ENCODE measurements at regions not wholly inside any gene's neighbourhood (a gene's known extent, or its start where the extent isn't known, plus 50 kb on each side); places are given as distances from the start of the nearest gene placed in this dataset.
"Not testable (repeated sequence)": the region's sequence is repeated elsewhere in the genome, so short reads cannot be mapped to it uniquely, and the experiment has no call there.

- no peak for ATAC-seq (ENCODE audit: low FRiP score)
- no peak for TF ChIP-seq CTCF (IDR thresholded peaks at IDR 0.05)
- DNase-seq (ENCODE audit: low spot score), result no peak
These were observed 55.2 kb upstream of the GBE1 start for GRCh38 chr3:81816473-81817250.

DNA sequence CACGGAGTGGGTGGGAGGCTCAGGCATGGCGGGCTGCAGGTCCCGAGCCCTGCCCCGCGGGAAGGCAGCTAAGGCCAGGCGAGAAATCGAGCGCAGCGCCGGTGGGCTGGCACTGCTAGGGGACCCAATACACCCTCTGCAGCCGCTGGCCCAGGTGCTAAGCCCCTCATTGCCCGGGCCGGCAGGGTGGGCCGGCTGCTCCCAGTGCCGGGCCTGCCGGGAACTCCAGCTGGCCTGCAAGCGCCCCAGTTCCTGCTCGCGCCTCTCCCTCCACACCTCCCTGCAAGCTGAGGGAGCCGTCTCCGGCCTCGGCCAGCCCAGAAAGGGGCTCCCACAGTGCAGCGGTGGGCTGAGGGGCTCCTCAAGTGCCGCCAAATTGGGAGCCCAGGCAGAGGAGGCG, 50.7 kb upstream of the GBE1 start:
- DNase-seq (ENCODE audit: low spot score); ATAC-seq (ENCODE audit: low FRiP score): not testable (repeated sequence)
